OCI-LY3 (cell line): ENCODE measurements at regions not wholly inside any gene's neighbourhood (a gene's known extent, or its start where the extent isn't known, plus 50 kb on each side); places are given as distances from the start of the nearest gene placed in this dataset.

Experiments
- EZH2phosphoT487 ChIP-seq: fragments of 200-600 bp; shearing (Covaris generic); IDR thresholded peaks from 2 replicates; pipeline ENCODE4 v1.6.1; 2018; ENCODE audit warnings: antibody characterized with exemption, mixed run types, low read depth
- TF ChIP-seq, protein P1 (sequence below): fragments of 200-600, 300-600 bp; sonication (generic); IDR thresholded peaks from 2 replicates; pipeline ENCODE4 v1.5.1; 2014; ENCODE audit warnings: antibody characterized with exemption, low read length, low read depth

DNA sequence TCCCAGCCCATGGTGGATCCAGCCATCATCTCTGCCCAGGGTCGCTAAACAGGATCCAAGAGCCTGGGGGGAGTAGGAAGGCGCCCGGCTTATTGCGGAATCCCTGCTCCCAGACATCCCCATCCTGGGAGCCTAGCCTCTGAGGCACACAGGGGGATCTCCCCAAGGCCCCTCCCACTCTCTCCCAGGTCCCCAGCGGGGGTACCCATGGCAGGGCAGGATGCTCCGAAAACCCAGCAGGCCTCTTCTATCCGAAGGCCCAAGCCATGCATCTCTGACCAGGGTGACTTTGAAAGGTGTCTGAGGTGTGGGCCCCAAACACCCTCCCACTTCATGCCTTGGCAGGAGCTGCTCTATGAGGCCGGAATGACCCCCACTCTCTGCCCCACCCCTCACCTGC, 81.7 kb upstream of the RUFY1 start:
- TF ChIP-seq, protein P1, sequence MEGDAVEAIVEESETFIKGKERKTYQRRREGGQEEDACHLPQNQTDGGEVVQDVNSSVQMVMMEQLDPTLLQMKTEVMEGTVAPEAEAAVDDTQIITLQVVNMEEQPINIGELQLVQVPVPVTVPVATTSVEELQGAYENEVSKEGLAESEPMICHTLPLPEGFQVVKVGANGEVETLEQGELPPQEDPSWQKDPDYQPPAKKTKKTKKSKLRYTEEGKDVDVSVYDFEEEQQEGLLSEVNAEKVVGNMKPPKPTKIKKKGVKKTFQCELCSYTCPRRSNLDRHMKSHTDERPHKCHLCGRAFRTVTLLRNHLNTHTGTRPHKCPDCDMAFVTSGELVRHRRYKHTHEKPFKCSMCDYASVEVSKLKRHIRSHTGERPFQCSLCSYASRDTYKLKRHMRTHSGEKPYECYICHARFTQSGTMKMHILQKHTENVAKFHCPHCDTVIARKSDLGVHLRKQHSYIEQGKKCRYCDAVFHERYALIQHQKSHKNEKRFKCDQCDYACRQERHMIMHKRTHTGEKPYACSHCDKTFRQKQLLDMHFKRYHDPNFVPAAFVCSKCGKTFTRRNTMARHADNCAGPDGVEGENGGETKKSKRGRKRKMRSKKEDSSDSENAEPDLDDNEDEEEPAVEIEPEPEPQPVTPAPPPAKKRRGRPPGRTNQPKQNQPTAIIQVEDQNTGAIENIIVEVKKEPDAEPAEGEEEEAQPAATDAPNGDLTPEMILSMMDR = no peak
- TF ChIP-seq EZH2phosphoT487 = no peak
